NT2/D1 (cell line): ENCODE measurements at regions not wholly inside any gene's neighbourhood (a gene's known extent, or its start where the extent isn't known, plus 50 kb on each side); places are given as distances from the start of the nearest gene placed in this dataset.
A peak's percentile ranks its signal among the peaks of the same experiment; 100 is the strongest.
"Not testable (repeated sequence)": the region's sequence is repeated elsewhere in the genome, so short reads cannot be mapped to it uniquely, and the experiment has no call there.

ENCODE experiments used
- DNase-seq: peaks from one replicate; pipeline ENCODE4 v3.0.0-alpha.2; 2011; ENCODE audit warnings: low read depth, low spot score
- H3K27me3 ChIP-seq: 2 replicates; pipeline ENCODE4 v1.6.0; 2011; ENCODE audit warnings: mild to moderate bottlenecking; ENCODE audit not compliant: insufficient read length, insufficient read depth
- H3K36me3 ChIP-seq: 2 replicates; pipeline ENCODE4 v1.6.1; 2011; ENCODE audit warnings: mild to moderate bottlenecking, low read length, mixed read lengths; ENCODE audit not compliant: insufficient read depth, insufficient read length
- H3K4me1 ChIP-seq: 2 replicates; pipeline ENCODE4 v1.5.1; 2011; ENCODE audit not compliant: insufficient read depth, insufficient read length
- H3K4me3 ChIP-seq: 2 replicates; pipeline ENCODE4 v1.5.1; 2011; ENCODE audit warnings: low read depth; ENCODE audit not compliant: insufficient read length
- H3K9ac ChIP-seq: 2 replicates; pipeline ENCODE4 v1.6.0; 2011; ENCODE audit warnings: low read depth; ENCODE audit not compliant: insufficient read length
- H3K9me3 ChIP-seq: 2 replicates; pipeline ENCODE4 v1.5.1; 2011; ENCODE audit warnings: mild to moderate bottlenecking, low read length; ENCODE audit not compliant: insufficient read depth
- SUZ12 ChIP-seq: IDR thresholded peaks from 2 replicates; pipeline ENCODE4 v1.6.1; 2011; ENCODE audit not compliant: insufficient read length, insufficient read depth; ENCODE audit errors: extremely low read depth
- YY1 ChIP-seq: IDR thresholded peaks from 2 replicates; pipeline ENCODE4 v1.6.1; 2011; ENCODE audit not compliant: insufficient read length, insufficient read depth
- ZNF274 ChIP-seq: IDR thresholded peaks from 2 replicates; pipeline ENCODE4 v1.6.1; 2011; ENCODE audit warnings: mild to moderate bottlenecking, low read depth, low read length

GRCh38 chr9:115815786-115816185 is 337.8 kb upstream of the PAPPA start:
- Histone ChIP-seq H3K4me1 (no peaks in the 10 kb centered on the region), H3K4me3 (no peak overlapping the region), H3K27me3 (no peaks in the 10 kb centered on the region), H3K36me3 (peaks cover 9% of the 10 kb centered on the region), H3K9me3 (no peaks in the 10 kb centered on the region), H3K9ac (no peak overlapping the region)
- DNase-seq, result no peak
- TF ChIP-seq SUZ12 (no peak), YY1 (no peak)

- not testable (repeated sequence) for H3K27me3 ChIP-seq, H3K9me3 ChIP-seq, H3K36me3 ChIP-seq, H3K4me3 ChIP-seq, H3K4me1 ChIP-seq, H3K9ac ChIP-seq, DNase-seq
Measured at GRCh38 chr9:115818651-115819050, 334.9 kb upstream of the PAPPA start.

GRCh38 chr9:115832031-115832430 is 321.6 kb upstream of the PAPPA start:
- Histone ChIP-seq H3K27me3 (no peaks in the 10 kb centered on the region), H3K36me3 (peaks cover 28% of the 10 kb centered on the region), H3K9me3 (peaks cover 17% of the 10 kb centered on the region), H3K9ac (no peak overlapping the region), H3K4me3 (no peak overlapping the region), H3K4me1 (no peaks in the 10 kb centered on the region)
- TF ChIP-seq ZNF274, result no peak
- no peak for TF ChIP-seq YY1
- TF ChIP-seq SUZ12, result no peak
- DNase-seq, result no peak

GRCh38 chr9:115837618-115838017 is 316.0 kb upstream of the PAPPA start:
- Histone ChIP-seq H3K9me3 (no peaks in the 10 kb centered on the region), H3K27me3 (no peaks in the 10 kb centered on the region), H3K9ac (no peak overlapping the region), H3K4me3 (no peak overlapping the region), H3K4me1 (no peaks in the 10 kb centered on the region), H3K36me3 (peaks cover 36% of the 10 kb centered on the region)
- TF ChIP-seq SUZ12, result no peak
- no peak for TF ChIP-seq ZNF274
- TF ChIP-seq YY1, result no peak
- DNase-seq, result no peak

GRCh38 chr9:115838417-115838816 is 315.2 kb upstream of the PAPPA start:
- Histone ChIP-seq H3K9me3 (no peaks in the 10 kb centered on the region), H3K27me3 (no peaks in the 10 kb centered on the region), H3K4me1 (no peaks in the 10 kb centered on the region), H3K9ac (no peak overlapping the region), H3K36me3 (peaks cover 30% of the 10 kb centered on the region), H3K4me3 (no peak overlapping the region)
- no peak for DNase-seq
- no peak for TF ChIP-seq YY1
- no peak for TF ChIP-seq SUZ12
- no peak for TF ChIP-seq ZNF274

GRCh38 chr9:115844433-115844832 is 309.2 kb upstream of the PAPPA start:
- H3K36me3 ChIP-seq, DNase-seq, H3K9me3 ChIP-seq, H3K27me3 ChIP-seq, H3K4me1 ChIP-seq: not testable (repeated sequence)
- Histone ChIP-seq H3K9ac (peak overlapping the region; percentile 79), H3K4me3 (peak overlapping the region; percentile 52)

- Histone ChIP-seq H3K9me3 (no peaks in the 10 kb centered on the region), H3K4me3 (no peak overlapping the region), H3K27me3 (no peaks in the 10 kb centered on the region), H3K36me3 (peaks cover 1% of the 10 kb centered on the region), H3K4me1 (no peaks in the 10 kb centered on the region), H3K9ac (no peak overlapping the region)
- TF ChIP-seq SUZ12 (no peak), YY1 (no peak), ZNF274 (no peak)
- no peak for DNase-seq
Measured at GRCh38 chr9:115845648-115846312, 307.8 kb upstream of the PAPPA start.

- Histone ChIP-seq H3K9ac (no peak overlapping the region), H3K4me1 (no peaks in the 10 kb centered on the region), H3K4me3 (no peak overlapping the region), H3K36me3 (no peaks in the 10 kb centered on the region), H3K27me3 (no peaks in the 10 kb centered on the region), H3K9me3 (no peaks in the 10 kb centered on the region)
- DNase-seq, result no peak
- TF ChIP-seq SUZ12, result no peak
- TF ChIP-seq YY1, result no peak
- TF ChIP-seq ZNF274, result no peak
Measured at GRCh38 chr9:115847216-115847615, 306.4 kb upstream of the PAPPA start.
